IPS-18a (cell line): ENCODE measurements at regions not wholly inside any gene's neighbourhood (a gene's known extent, or its start where the extent isn't known, plus 50 kb on each side); places are given as distances from the start of the nearest gene placed in this dataset.

ENCODE experiments used
- H3K27ac ChIP-seq: one replicate; pipeline ENCODE4 v1.5.1; 2013; ENCODE audit warnings: low read length
- H3K27me3 ChIP-seq: one replicate; pipeline ENCODE4 v1.6.1; 2013; ENCODE audit warnings: mild to moderate bottlenecking, low read length; ENCODE audit not compliant: control insufficient read depth, insufficient read depth
- H3K36me3 ChIP-seq: one replicate; pipeline ENCODE4 v1.6.1; 2013; ENCODE audit warnings: low read depth, low read length; ENCODE audit not compliant: control insufficient read depth
- H3K4me1 ChIP-seq: one replicate; pipeline ENCODE4 v1.6.1; 2013; ENCODE audit warnings: low read depth, low read length; ENCODE audit not compliant: control insufficient read depth
- H3K4me3 ChIP-seq: one replicate; pipeline ENCODE4 v1.5.1; 2013; ENCODE audit warnings: low read length
- H3K9ac ChIP-seq: one replicate; pipeline ENCODE4 v1.6.1; 2013; ENCODE audit warnings: mild to moderate bottlenecking, low read length, moderate library complexity
- H3K9me3 ChIP-seq: one replicate; pipeline ENCODE4 v1.6.1; 2013; ENCODE audit warnings: low read depth, low read length; ENCODE audit not compliant: control insufficient read depth

DNA sequence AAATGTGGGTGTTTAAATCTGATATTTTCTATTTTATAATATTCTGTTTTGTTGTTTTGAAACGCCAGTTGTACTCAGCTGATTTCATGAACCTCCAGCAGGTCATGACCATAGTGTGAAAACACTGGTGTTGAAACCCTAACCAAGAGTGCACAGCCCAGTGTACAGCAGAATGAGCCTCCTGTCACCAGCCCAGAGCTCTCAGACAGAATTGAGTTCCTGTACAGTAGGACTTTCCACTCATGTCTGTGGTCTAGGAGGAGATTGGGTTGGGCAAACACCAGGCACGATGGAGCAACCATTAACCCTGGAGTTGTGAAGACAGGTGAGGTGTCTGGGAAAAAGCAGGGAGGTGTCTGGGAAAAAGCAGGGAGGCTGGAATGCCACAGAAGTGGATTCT is 908.8 kb downstream of the VRK1 start:
- Histone ChIP-seq H3K27me3 (no peaks in the 10 kb centered on the region), H3K27ac (no peak overlapping the region), H3K9ac (no peak overlapping the region), H3K4me1 (peaks cover 19% of the 10 kb centered on the region), H3K9me3 (no peaks in the 10 kb centered on the region), H3K4me3 (no peak overlapping the region), H3K36me3 (no peaks in the 10 kb centered on the region)

- Histone ChIP-seq H3K27me3 (no peaks in the 10 kb centered on the region), H3K36me3 (no peaks in the 10 kb centered on the region), H3K9me3 (no peaks in the 10 kb centered on the region), H3K4me1 (peaks cover 27% of the 10 kb centered on the region), H3K9ac (no peak overlapping the region), H3K27ac (no peak overlapping the region), H3K4me3 (no peak overlapping the region)
These were observed 909.6 kb downstream of the VRK1 start for GRCh38 chr14:97706819-97707218.

GRCh38 chr14:97707603-97708002 is 910.4 kb downstream of the VRK1 start:
- no peaks in the 10 kb centered on the region for H3K9me3 ChIP-seq
- H3K9ac ChIP-seq, result no peak overlapping the region
- no peaks in the 10 kb centered on the region for H3K27me3 ChIP-seq
- H3K36me3 ChIP-seq, result no peaks in the 10 kb centered on the region
- H3K27ac ChIP-seq, result no peak overlapping the region
- H3K4me3 ChIP-seq, result no peak overlapping the region
- H3K4me1 ChIP-seq, result peaks cover 32% of the 10 kb centered on the region

DNA sequence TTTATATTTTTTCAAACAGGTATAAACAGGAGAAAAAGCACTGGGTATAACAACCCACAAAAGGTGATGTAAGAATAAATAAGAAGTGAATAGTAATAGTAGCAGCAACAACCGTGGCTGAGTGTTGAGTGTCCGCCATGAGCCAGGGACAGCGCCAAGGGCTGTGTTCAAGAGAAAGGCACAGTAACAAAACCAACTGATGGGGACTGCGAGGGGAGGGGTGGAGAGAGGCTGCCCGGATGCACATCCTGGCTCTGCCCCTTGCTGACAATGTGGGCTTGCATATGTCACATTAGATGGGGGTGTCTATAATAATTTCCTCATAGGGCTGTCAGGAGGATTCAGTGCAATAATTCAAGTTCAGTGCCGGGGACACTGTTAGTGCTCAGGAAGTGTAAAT is 912.4 kb downstream of the VRK1 start:
- Histone ChIP-seq H3K27me3 (no peaks in the 10 kb centered on the region), H3K27ac (no peak overlapping the region), H3K9me3 (no peaks in the 10 kb centered on the region), H3K9ac (no peak overlapping the region), H3K4me3 (no peak overlapping the region), H3K4me1 (peaks cover 16% of the 10 kb centered on the region), H3K36me3 (no peaks in the 10 kb centered on the region)

- Histone ChIP-seq H3K4me1 (peaks cover 13% of the 10 kb centered on the region), H3K4me3 (no peak overlapping the region), H3K9me3 (no peaks in the 10 kb centered on the region), H3K27me3 (no peaks in the 10 kb centered on the region), H3K36me3 (no peaks in the 10 kb centered on the region), H3K9ac (no peak overlapping the region), H3K27ac (no peak overlapping the region)
These were observed 913.5 kb downstream of the VRK1 start for GRCh38 chr14:97710726-97711125.

DNA sequence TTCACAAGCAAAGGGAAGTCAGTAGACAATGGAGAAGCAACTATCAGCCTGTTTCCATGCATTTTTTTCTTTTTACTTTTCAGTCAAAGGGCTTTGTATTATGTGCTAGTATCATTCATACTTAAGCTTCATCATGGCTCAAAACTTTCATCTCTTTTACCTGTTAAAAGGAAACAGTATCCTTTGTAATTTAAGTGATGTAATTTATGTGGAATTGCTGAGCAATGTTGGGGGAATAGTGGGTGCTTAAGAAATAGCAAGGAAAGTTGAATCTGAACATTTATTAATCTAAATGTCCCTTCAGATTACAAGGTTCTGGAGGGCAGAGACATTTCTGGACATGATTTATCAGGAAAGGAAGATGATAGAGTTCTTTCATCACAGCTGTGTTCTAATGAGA is 915.3 kb downstream of the VRK1 start:
- H3K36me3 ChIP-seq, result no peaks in the 10 kb centered on the region
- H3K4me1 ChIP-seq, result peaks cover 13% of the 10 kb centered on the region
- H3K27ac ChIP-seq, result no peak overlapping the region
- no peak overlapping the region for H3K4me3 ChIP-seq
- H3K9ac ChIP-seq, result no peak overlapping the region
- no peaks in the 10 kb centered on the region for H3K9me3 ChIP-seq
- no peaks in the 10 kb centered on the region for H3K27me3 ChIP-seq

- H3K27me3 ChIP-seq, result no peaks in the 10 kb centered on the region
- no peaks in the 10 kb centered on the region for H3K36me3 ChIP-seq
- no peak overlapping the region for H3K4me3 ChIP-seq
- no peak overlapping the region for H3K27ac ChIP-seq
- H3K9me3 ChIP-seq, result no peaks in the 10 kb centered on the region
- H3K9ac ChIP-seq, result no peak overlapping the region
- peaks cover 13% of the 10 kb centered on the region for H3K4me1 ChIP-seq
These were observed 915.8 kb downstream of the VRK1 start for GRCh38 chr14:97713023-97713422.

- H3K4me1 ChIP-seq, result no peaks in the 10 kb centered on the region
- no peaks in the 10 kb centered on the region for H3K36me3 ChIP-seq
- H3K9me3 ChIP-seq, result no peaks in the 10 kb centered on the region
- H3K9ac ChIP-seq, result no peak overlapping the region
- H3K27ac ChIP-seq, result no peak overlapping the region
- no peak overlapping the region for H3K4me3 ChIP-seq
- H3K27me3 ChIP-seq, result no peaks in the 10 kb centered on the region
These were observed 921.8 kb downstream of the VRK1 start for GRCh38 chr14:97718886-97719442.

GRCh38 chr14:97719931-97720330 is 922.7 kb downstream of the VRK1 start:
- H3K27me3 ChIP-seq, result no peaks in the 10 kb centered on the region
- H3K36me3 ChIP-seq, result no peaks in the 10 kb centered on the region
- H3K9ac ChIP-seq, result no peak overlapping the region
- no peaks in the 10 kb centered on the region for H3K9me3 ChIP-seq
- H3K27ac ChIP-seq, result no peak overlapping the region
- no peaks in the 10 kb centered on the region for H3K4me1 ChIP-seq
- no peak overlapping the region for H3K4me3 ChIP-seq

- Histone ChIP-seq H3K27ac (no peak overlapping the region), H3K4me3 (no peak overlapping the region), H3K4me1 (no peaks in the 10 kb centered on the region), H3K9ac (no peak overlapping the region), H3K36me3 (no peaks in the 10 kb centered on the region), H3K9me3 (no peaks in the 10 kb centered on the region), H3K27me3 (no peaks in the 10 kb centered on the region)
These were observed 926.2 kb downstream of the VRK1 start for GRCh38 chr14:97723351-97723750.

- Histone ChIP-seq H3K36me3 (no peaks in the 10 kb centered on the region), H3K4me1 (no peaks in the 10 kb centered on the region), H3K9ac (no peak overlapping the region), H3K4me3 (no peak overlapping the region), H3K27me3 (no peaks in the 10 kb centered on the region), H3K9me3 (no peaks in the 10 kb centered on the region), H3K27ac (no peak overlapping the region)
These were observed 926.6 kb downstream of the VRK1 start for GRCh38 chr14:97723819-97724218.

DNA sequence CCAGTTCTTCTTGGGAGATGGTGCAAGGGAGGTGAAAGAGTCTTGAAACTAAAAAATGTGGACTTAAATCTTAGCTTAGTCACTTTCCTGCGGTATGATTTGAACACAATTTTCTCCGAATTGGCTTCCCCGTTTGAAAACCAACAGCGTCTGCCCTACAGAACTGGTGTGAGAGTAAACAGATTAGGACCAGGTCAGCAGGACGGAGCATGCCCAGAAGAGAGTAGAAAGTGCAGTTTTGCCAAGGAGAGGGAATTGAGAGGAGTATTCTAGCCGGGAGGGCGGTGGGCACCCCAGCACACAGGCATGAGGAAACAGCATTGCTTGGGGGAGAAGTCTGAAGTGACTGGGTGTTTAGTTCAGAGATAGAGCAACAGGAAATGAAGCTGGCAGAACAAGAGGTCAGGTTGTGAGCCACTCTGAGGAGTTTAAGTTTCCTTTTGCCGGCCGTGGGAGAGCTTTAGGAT is 927.1 kb downstream of the VRK1 start:
- Histone ChIP-seq H3K9ac (no peak overlapping the region), H3K4me3 (no peak overlapping the region), H3K4me1 (no peaks in the 10 kb centered on the region), H3K27me3 (no peaks in the 10 kb centered on the region), H3K36me3 (no peaks in the 10 kb centered on the region), H3K27ac (no peak overlapping the region), H3K9me3 (no peaks in the 10 kb centered on the region)
